Activated gamma-delta T cell treated with anti-CD3 and anti-CD28 coated beads, Interleukin-2, amount 50 U/mL, for 16 hours (primary cell): ENCODE measurements at regions not wholly inside any gene's neighbourhood (a gene's known extent, or its start where the extent isn't known, plus 50 kb on each side); places are given as distances from the start of the nearest gene placed in this dataset.
"Not testable (repeated sequence)": the region's sequence is repeated elsewhere in the genome, so short reads cannot be mapped to it uniquely, and the experiment has no call there.

Source experiments
- DNase-seq: peaks from one replicate; pipeline ENCODE4 v3.0.0-alpha.2; 2020; ENCODE audit warnings: low read depth

DNA sequence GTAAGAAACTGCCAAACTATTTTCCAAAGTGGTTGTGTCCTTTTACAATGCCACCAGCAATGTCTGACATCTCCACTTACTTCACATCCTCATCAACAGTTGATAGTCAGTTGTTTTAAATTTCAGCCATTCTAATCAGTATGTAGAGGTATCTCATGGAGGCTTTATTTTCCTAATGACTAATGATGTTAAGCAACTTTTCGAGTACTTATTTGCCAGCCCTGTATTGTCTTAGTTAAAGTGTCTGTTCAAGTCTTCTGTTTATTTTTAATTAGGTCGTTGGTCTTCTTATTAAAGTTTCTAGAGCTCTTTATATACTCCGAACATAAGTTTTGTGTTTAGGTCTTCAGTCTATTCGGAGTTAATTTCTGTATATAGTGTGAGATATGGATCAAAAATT is 54.9 kb upstream of the NBPF12 start:
- DNase-seq = not testable (repeated sequence)

DNA sequence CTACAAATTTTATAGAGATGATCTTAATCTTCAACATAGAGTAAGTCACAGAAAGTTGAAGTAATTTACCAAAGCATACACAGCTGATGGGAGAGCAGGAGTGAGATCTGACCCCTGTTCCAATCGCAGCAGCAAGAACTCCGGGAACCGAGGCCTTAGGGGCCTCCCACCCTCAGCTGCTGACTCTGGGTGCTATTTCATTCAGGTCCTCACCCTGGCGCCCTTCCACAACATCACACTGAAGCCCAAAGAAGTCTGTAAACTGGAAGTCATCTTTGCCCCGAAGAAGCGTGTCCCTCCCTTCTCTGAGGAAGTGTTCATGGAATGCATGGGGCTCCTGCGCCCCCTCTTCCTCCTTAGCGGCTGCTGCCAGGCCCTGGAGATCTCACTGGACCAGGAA is 57.0 kb upstream of the NBPF12 start:
- not testable (repeated sequence) for DNase-seq

DNA sequence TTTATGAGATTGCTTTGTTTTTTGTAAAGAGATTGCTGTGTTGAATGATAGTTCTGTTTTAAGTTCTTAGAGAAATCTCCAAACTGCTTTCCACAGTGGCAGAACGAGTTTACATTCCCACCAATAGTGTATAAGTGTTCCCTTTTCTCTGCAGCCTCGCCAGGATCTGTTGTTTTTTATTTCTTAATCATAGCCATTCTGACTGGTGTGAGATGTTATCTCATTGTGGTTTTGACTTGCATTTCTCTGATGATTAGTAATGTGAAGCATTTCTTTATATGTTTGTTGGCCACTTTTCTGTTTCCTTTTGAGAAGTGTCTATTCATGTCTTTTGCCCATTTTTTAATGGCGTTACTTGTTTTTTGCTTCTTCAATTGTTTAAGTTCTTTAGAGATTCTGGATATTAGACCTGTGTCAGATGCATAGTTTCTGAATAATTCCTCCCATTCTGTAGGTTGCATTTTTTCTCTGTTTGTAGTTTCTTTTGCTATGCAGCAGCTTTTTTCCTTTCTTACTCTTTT is 74.3 kb upstream of the NBPF12 start:
- DNase-seq = not testable (repeated sequence)

DNA sequence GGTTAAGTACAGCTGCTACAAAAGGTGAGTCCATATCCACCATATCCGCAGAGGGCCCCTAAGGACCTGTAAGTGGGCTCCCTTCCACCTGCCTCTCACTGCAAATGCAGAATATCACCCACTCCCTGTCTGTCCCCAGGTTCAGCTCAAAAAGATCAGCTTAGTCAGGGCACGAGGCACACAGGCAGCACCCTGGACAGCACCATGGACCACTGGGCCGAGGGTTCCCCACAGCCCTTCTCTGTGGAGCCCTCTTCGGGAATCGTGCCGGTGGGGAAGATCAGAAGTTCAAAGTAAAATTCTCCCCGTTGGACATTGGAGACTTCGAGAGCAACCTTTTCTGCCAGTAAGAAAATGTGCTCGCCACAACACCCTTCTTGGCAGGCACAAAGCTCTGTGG is 85.0 kb upstream of the NBPF12 start:
- DNase-seq = not testable (repeated sequence)

DNA sequence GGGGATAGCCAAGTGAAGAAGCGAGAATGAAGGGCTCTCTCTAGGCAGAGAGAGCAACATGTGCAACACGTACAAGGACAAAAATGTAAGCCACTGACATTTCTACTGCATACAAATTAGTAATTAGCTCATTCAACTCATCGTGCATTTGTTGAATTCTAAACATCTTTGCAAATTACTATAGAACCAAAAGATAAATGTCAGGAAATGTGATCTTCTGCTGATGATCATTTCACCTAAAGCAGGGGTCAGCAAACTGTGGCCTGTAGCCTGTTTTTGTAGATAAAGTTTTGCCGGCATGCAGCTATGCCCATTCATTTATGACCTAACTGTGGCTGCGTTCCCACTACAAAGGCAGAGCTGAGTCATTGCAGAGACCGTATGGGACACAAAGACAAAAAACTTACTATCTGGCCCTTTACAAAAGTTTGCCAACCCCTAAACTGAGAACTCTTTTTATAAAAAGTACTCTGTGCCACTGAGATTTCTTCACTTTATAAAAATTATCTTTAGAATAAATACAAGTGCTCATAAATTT is 87.7 kb upstream of the NBPF12 start:
- DNase-seq = not testable (repeated sequence)

DNA sequence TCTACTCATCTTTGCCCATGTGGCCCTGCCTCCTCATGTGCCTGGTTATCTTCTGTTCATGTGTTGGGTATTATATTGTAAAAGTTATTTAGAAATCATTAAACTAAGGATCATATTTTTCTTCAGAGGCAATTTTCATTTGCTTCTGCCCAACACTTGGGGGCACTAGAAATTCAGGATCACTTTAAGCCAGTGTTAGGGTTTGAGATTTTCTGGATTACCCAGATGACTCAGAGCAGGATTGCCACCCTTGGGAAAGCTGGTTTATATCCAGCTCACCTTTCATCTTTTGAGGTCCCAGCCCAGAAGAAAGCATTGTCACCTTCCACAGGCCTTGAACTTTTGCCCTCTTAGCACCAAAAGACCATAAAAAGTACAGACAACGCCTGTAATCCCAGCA is 99.4 kb upstream of the NBPF12 start:
- DNase-seq = not testable (repeated sequence)

DNA sequence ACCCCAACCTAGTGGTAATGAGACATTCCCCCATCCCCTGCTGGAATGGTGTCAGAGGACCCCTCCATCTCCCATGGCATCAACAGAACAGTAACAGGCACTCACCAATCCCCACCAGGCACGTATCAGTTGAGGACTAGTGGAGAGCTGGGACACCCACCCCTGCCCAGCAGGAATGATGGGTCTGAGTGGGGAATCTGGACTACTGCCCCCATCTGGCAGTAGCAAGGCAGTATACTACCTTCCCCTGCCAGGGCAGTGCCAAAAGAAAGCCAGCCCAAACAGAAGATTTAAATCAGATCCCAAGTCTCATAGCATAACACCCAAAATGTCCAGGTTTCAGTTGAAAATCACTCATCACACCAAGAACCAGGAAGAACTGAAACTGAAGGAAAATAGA is 111.2 kb upstream of the NBPF12 start:
- not testable (repeated sequence) for DNase-seq

DNA sequence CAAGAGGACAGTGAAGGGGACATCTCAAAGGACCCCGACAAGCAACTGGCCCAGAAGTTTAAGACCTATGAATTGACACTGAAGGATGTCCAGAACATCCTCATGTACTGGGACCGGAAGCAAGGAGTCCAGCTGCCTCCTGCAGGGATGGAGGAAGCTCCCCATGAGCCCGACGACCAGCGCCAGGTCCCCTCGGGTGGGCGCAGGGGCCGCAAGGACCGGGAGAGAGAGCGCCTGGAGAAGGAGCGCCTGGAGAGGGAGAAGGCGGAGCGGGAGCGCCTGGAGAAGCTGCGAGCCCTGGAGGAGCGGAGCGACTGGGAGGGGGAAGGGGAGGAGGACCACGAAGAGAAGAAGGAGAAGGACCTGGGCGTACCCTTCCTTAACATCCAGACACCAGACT is 143.9 kb upstream of the NBPF12 start:
- DNase-seq = not testable (repeated sequence)

DNA sequence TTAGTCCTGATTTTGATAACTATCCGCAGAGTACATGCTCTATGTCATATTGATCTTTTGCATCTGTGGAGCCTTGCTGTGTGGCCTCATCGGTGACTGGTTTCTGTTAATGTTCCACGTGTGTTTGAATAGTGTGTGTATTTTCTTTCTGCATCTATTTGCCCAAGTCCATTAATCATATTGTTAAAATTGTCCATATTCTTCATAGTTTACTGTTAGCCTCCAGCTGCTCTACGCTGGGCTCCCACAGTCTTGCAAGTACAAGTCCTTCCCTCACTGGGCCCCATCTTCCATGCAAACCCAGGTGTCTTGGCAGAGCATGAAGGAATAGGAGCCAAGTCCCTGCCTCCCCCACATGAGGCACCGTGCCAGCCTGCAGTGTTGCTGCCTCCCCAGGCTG is 145.4 kb upstream of the NBPF12 start:
- not testable (repeated sequence) for DNase-seq

DNA sequence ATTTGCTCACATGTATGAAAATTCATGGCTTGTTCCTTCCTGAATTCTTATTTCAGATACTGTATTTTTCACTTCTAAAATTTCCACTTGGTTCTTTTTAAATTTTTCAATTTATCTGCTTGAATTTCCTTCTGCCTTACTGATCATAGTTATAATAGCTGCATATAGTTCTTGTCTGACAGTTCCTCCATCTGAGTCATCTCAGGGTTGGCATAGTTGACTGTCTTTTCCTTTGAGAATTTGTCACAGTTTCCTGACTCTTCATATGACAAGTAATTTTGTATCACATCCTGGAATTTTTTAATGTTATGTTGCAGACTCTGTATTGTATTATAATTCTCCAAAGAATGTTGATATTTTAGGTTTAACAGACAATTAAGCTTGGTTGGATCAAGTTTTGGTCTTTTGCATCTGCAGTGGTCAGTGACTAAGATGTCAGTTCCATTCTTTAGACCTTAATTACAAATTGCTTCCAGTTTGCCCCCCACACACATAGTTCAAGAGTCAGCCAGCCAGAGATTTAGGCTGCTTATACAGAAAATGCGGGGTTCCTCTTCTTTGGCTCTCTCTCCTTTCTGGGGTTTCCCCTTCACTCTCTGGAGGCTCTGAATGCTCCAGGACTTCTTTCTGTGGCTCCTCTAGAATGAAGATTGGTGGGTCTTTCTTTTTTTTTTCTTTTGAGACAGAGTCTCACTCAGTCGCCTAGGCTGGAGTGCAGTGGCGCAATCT is 153.7 kb upstream of the NBPF12 start:
- DNase-seq = not testable (repeated sequence)

DNA sequence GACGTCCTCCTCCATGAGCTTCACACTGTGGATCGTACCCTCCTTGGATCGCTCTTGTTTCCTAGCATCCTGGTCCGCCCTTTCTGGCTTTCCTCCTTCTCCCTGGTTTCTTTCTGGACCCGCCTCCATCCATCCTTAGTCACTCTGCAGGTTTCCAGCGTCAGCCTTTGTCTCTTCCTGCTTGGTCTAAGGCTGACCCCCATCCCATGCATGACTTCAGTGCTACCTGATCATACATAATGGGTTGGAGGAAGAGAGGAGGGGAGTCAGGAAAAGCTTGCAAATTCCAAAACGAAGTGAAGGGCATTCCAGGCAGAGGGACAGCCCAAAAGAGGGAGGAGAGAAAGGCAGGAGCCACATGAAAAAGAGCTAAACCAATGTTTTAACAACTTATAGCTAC is 156.9 kb upstream of the NBPF12 start:
- DNase-seq = not testable (repeated sequence)

DNA sequence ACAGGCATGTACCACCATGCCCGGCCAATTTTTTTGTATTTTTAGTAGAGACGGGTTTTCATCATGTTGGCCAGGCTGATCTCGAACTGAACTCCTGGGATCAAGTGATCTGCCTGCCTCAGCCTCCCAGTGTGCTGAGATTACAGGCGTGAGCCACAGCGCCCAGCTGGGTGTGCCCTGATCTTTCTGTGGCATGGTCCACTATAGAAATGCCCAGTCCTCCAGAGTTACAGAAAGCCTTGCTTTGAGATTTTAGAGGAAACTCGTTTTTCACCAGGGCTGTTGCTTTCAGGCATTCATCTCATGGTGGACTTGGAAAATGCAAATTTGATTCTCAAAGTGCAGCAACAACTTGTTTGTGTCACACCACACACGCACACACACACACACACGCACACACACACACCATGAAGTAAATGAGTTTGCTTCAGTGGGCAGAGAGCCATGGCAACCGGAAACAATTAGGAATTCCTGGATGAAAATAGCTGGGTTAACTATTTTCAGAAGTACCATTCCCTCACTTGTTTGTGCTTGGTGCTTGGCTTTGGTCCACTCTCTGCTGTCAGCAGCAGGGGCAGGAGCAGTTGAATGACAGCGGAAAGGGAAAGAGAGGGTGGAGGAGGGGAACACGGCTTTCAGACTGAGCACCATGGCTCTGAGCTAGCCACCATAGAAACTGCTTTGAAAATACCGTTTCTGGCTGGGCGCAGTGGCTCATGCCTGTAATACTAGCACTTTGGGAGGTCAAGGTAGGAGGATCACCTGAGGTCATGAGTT is 160.1 kb upstream of the NBPF12 start:
- not testable (repeated sequence) for DNase-seq

DNA sequence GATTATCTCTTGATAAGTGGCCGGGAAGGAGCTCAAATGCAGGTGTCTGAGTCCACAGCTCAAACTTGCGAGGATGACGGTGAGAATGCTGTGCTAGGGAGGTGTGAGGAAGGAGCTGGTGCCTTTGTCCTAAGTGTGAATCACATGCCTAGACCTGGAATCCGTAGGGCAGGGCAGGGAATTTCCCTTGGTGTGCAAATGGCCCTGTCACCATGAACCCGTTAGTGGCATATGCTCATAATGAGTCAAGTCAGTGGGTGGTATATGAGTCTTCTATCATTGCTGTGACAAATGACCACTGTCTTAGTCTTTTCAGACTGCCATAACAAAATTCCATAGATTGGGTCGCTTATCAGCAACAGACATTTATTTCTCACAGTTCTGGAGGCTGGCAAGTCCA is 163.1 kb upstream of the NBPF12 start:
- DNase-seq = not testable (repeated sequence)

DNA sequence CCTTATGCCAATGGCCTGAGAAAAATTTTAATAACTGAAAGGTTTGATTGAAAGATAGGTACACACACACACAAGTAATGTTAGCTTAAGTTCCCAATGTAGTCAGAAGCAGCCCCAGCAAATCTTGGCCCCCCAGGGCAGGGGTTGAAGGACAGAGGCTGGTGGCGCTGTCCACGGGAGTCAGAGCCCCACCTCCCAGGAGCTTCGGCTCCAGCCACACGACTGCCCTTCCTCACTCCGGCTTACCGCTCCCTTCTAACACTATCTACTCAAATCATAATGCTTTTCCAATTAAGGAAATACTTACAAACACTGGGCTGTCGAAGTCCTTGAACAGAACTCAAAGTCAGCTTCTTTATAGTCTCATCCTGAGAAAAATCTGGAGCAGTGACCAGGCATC is 163.9 kb upstream of the NBPF12 start:
- not testable (repeated sequence) for DNase-seq

DNA sequence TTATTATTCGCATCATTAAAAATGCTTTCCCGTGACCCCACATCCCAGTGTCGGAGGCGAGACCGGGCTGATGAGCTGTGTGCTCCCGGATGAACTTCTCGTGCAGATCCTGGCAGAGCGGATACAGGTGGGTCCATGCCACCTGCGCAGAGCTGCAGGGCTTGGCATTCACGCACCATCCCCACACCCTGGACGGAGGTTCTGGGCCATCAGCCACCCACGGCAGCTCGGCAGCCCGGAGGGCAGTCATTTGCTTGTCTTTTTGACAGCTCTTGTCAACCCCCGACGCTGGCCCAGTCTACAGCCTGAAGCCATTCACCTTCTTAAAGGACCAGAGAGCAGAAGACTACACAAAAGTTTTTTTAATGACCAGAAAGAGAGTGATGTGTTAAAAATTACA is 166.7 kb upstream of the NBPF12 start:
- not testable (repeated sequence) for DNase-seq

DNA sequence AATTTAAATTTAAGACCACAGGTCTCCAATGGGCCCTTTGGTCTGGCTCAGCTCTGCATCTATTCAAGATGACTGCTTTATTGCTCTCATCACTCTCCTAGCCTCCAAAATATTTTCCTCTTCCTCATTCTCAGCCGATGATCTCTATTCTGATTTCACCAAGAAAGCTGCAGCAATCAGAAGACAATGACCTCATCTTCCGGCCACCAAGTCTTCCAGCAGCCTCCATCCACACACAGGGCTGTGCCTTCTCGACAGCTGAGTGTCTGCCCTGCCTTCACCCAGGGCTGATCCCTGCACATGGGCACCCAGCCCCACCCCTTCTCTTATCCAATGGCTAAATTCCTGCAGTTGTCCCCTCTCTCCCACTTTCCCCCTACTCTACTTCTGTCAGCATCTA is 167.1 kb upstream of the NBPF12 start:
- DNase-seq = not testable (repeated sequence)

DNA sequence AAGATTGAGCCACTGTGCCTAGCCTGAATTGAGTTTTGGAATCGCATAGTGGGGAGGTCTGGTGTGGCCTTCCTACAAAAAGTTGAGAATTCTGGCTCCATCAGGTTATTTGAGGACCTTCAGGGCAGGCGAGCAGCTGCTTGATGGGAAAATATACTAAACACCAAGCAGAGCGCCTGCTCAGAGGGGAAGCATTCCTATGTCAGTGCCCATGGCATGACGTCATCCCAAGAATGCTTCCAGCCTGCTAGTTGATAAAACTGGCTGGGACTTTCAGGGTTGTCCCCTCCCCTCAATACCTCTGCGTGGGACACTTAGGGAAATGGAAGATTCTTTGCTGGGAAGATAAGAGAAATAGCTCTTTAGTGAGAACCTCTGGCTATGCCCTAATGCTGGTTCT is 174.9 kb upstream of the NBPF12 start:
- not testable (repeated sequence) for DNase-seq

DNA sequence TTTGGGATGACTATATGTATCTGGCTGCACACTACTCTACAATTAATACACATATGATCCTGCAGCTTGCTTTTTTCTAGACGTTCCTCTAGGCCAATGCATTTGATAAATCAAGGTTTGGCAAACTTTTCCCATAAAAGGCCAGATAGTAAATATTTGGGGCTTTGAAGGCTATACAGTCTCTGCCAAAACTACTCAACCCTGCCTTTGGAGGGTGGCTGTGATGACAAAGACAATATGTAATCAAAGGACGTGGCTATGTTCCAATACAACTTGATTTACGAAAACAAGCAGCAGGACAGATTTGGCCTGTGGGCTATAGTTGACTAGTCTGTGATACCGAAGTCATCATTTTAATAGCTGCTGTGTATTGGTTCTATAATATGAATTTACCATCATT is 181.3 kb upstream of the NBPF12 start:
- not testable (repeated sequence) for DNase-seq

DNA sequence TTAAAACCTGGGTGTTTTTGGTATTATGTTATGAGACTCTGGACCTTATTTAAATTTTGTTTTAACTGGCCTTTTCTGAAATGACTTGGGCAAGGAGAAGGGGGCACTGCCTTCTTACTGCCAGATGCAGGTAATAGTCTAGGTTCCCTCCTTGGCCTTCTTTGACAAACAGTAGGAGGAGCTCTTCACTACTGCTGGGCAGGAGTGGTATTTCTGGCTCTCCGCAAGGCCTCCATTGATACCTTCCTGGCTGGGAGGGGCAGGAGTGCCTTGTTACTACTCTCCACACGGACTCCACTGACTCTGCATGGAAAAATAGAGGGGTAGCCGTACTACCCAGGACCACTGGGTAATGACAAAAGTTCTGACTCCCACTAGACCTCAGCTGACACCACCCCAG is 189.4 kb upstream of the NBPF12 start:
- DNase-seq = not testable (repeated sequence)

DNA sequence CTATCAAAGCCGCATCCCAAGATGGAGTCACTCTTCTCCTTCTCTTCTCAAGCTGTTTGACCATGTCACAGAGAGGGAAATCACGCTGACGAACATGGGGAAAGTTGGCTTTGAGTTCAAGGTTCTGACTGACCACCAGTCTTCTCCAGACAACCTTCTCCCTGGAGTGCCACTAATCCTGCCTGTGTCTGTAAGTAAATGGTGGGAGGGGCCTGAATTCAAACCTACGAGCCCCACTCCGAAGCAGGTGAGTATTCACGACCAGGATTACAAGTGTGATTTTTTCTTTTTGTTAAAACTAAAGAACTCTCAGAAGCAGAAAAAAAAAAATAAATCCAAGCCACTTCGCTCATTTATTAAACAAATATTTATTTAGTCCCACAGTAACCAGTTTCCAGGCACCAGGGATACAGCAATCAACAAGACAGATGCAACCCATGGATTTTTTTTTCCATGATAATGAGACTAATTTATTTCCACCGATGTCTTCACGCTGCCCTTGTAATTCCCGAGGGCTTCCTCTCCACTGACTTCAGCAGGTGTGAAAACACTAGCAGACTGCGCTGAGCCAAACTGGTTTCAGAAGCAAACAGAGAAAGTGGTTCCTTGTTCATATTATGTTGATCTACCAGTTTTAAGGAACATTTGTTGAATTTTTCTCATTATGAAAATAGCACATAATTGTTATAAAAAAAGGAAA is 206.0 kb upstream of the NBPF12 start:
- not testable (repeated sequence) for DNase-seq

DNA sequence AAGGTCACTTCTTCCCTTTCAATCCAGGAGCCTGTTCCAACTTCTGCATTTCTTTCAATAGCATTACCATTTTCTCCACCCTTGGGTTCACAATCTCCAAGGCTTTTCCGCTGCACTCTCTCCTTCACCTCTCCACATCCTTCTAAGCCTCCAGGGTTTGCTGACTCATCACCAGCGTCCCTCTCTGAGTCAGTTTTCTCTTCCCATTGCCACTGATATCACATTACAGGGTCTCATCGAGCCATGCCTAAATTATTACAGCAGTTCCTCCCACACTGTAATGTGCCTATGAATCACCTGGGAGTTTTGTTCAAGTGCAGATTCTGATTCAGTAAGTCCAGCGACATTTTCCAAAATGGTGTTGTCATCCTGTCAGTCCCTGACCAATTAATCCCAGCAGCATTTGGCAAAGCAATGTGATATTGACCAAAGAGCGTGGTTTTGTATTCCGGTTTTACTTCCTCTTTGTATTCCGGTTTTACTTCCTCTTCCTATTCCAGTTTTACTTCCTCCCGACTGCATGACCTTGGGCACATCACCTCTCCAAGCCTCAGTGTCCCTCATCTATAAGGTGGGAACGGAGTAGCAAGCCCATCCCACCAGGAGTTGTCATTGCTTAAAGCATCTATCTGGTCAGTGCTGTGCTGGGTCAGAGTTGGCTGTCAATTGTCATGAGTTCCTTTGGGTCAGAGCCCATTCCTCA is 208.3 kb upstream of the NBPF12 start:
- DNase-seq = not testable (repeated sequence)

DNA sequence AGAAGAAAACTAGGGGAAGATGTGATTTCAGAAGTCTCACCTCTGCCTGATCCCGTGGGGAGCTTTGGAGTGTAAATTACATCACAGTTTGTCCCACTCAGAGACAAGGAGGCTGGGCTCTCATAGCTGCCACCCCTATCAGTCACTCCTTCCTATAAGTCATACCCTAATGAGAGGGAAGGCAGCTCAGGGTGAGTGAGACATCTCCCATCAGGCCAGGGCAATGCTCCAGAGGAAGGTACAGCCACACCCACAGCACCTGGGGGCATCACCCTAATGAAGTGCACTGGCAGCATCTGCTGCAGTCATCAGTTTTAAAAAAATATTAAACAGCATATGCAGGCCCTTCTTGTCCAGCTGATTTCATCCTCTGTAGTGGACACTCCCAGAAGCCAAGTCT is 223.1 kb upstream of the NBPF12 start:
- not testable (repeated sequence) for DNase-seq
